ENCODE measurements at regions not wholly inside any gene's neighbourhood (a gene's known extent, or its start where the extent isn't known, plus 50 kb on each side); places are given as distances from the start of the nearest gene placed in this dataset.

DNA sequence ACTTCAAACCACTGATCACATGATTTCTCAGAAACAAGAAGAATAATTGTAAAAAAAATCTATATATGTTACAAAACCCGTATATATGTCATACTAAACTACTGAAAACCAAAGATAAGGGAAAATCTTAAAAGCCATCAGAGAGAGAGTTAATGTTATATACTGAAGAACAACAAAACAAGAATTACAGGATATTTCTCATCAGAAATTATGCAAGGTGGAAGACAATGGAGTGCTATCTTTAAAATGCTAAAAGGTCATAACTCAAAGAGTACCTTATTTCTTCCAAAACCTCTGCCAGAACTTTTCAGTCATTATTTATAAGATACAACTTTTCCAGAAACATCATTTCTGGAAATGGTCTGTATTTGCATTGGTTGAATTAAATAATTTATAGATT lies 256.8 kb downstream of the RBM26 start:
- no peak overlapping the region for H3K4me3 Mint-ChIP-seq (ENCODE audit: low read depth)
- no peaks in the 10 kb centered on the region for H3K27me3 Mint-ChIP-seq
- peaks cover 7% of the 10 kb centered on the region for H3K9me3 Mint-ChIP-seq (ENCODE audit: low read depth)
- no peak for DNase-seq (ENCODE audit: low spot score, unreplicated experiment)
- no peaks in the 10 kb centered on the region for H3K4me1 Mint-ChIP-seq (ENCODE audit: low read depth)
- no peaks in the 10 kb centered on the region for H3K36me3 Mint-ChIP-seq (ENCODE audit: insufficient read depth)
- TF ChIP-seq, protein P1, sequence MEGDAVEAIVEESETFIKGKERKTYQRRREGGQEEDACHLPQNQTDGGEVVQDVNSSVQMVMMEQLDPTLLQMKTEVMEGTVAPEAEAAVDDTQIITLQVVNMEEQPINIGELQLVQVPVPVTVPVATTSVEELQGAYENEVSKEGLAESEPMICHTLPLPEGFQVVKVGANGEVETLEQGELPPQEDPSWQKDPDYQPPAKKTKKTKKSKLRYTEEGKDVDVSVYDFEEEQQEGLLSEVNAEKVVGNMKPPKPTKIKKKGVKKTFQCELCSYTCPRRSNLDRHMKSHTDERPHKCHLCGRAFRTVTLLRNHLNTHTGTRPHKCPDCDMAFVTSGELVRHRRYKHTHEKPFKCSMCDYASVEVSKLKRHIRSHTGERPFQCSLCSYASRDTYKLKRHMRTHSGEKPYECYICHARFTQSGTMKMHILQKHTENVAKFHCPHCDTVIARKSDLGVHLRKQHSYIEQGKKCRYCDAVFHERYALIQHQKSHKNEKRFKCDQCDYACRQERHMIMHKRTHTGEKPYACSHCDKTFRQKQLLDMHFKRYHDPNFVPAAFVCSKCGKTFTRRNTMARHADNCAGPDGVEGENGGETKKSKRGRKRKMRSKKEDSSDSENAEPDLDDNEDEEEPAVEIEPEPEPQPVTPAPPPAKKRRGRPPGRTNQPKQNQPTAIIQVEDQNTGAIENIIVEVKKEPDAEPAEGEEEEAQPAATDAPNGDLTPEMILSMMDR (IDR thresholded peaks at IDR 0.05; ENCODE audit: unreplicated experiment): no peak
- H3K27ac Mint-ChIP-seq: no peak overlapping the region

DNA sequence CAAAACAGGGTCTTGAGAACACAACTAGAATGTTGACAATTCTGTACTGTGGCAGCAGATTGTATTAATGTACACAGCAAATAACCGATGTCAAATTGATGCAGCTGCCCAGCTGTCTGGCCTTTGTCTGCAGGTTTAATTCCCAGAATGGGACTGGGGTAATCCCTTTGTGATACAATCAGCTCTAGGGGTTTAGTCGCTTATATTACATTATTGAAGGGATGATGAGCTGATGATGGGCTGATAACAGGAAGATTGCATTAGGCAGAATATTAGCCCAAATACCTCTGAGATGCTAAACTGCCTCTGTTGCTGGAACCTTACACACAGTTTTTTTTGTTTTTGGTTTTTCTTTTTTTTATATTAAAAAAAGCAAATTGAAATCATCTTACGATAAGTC lies 265.0 kb downstream of the RBM26 start:
- H3K27ac Mint-ChIP-seq: no peak overlapping the region
- DNase-seq (ENCODE audit: low spot score, unreplicated experiment): no peak
- peaks cover 8% of the 10 kb centered on the region for H3K9me3 Mint-ChIP-seq (ENCODE audit: low read depth)
- no peak overlapping the region for H3K4me3 Mint-ChIP-seq (ENCODE audit: low read depth)
- TF ChIP-seq, protein P1 (IDR thresholded peaks at IDR 0.05; ENCODE audit: unreplicated experiment): no peak
- no peaks in the 10 kb centered on the region for H3K4me1 Mint-ChIP-seq (ENCODE audit: low read depth)
- H3K27me3 Mint-ChIP-seq: no peaks in the 10 kb centered on the region
- H3K36me3 Mint-ChIP-seq (ENCODE audit: insufficient read depth): no peaks in the 10 kb centered on the region

DNA sequence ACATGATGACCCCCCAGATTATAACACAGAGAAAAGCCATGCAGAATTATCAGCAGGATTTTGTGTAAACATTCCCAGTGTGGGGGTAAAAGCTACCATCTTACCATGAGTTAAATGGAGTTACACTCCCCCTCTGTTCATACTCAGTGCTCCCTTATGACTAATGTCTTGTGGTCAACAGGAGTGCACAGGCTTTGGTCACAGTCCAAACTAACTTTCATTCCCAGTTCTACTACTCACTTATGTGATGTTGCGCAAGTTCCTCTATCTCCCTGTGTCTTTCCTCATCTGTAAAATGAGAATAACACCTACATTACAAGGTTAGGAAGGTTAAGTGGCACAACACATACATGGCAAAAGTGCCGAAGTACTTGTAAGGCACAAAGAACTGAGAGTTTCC lies 277.9 kb downstream of the RBM26 start:
- H3K4me1 Mint-ChIP-seq (ENCODE audit: low read depth): no peaks in the 10 kb centered on the region
- TF ChIP-seq, protein P1 (IDR thresholded peaks at IDR 0.05; ENCODE audit: unreplicated experiment): no peak
- H3K4me3 Mint-ChIP-seq (ENCODE audit: low read depth): no peak overlapping the region
- no peaks in the 10 kb centered on the region for H3K27me3 Mint-ChIP-seq
- H3K9me3 Mint-ChIP-seq (ENCODE audit: low read depth): peaks cover 3% of the 10 kb centered on the region
- no peak overlapping the region for H3K27ac Mint-ChIP-seq
- H3K36me3 Mint-ChIP-seq (ENCODE audit: insufficient read depth): no peaks in the 10 kb centered on the region
- DNase-seq (ENCODE audit: low spot score, unreplicated experiment): no peak

DNA sequence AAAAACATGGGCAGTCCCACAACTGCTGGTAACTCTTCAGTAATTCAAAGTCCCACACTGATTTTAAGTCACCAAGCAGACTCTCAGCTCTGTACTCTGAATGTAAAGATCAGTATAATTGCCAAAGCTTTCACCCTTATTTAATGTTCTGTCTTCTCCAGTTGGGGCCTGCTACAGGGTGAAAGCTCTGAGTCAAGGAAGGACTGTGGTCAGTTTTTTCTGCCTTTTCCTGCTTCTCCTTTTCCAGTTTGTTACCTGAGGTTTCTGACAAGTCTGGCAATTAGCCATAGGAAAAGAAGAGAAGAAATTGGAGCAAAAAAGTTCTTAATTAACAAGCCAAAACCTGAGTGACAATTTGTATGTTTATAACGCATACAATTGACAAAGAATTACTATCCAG lies 279.3 kb downstream of the RBM26 start:
- Mint-ChIP-seq H3K4me1 (ENCODE audit: low read depth) (no peaks in the 10 kb centered on the region), H3K36me3 (ENCODE audit: insufficient read depth) (no peaks in the 10 kb centered on the region), H3K4me3 (ENCODE audit: low read depth) (no peak overlapping the region), H3K9me3 (ENCODE audit: low read depth) (peaks cover 3% of the 10 kb centered on the region), H3K27me3 (no peaks in the 10 kb centered on the region), H3K27ac (no peak overlapping the region)
- DNase-seq (ENCODE audit: low spot score, unreplicated experiment): no peak
- TF ChIP-seq, protein P1 (IDR thresholded peaks at IDR 0.05; ENCODE audit: unreplicated experiment): no peak

DNA sequence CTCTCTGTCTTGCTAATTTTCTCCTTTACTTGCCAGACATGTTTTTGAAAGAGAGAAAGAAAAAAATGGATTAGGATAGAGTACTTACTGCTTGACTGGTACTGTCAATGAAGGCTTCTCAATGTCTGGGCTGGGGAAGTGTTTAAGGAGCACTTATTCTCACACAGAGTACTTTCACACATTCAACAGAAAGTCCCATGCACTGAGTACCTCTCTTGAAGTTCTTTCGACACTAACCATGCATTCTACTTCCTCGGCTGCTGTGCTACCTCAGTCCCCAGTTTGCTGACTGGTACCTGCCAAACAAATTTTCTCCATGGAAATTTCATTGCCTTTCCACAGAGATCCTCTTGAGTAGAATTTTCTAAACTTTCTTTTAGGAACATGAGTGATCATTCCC lies 281.9 kb downstream of the RBM26 start:
- no peaks in the 10 kb centered on the region for H3K4me1 Mint-ChIP-seq (ENCODE audit: low read depth)
- no peak for DNase-seq (ENCODE audit: low spot score, unreplicated experiment)
- no peak overlapping the region for H3K4me3 Mint-ChIP-seq (ENCODE audit: low read depth)
- TF ChIP-seq, protein P1 (IDR thresholded peaks at IDR 0.05; ENCODE audit: unreplicated experiment): no peak
- no peak overlapping the region for H3K27ac Mint-ChIP-seq
- no peaks in the 10 kb centered on the region for H3K36me3 Mint-ChIP-seq (ENCODE audit: insufficient read depth)
- peaks cover 3% of the 10 kb centered on the region for H3K9me3 Mint-ChIP-seq (ENCODE audit: low read depth)
- no peaks in the 10 kb centered on the region for H3K27me3 Mint-ChIP-seq

Measured in progenitor cell of endocrine pancreas (in vitro differentiated cells).